Neural crest cell (in vitro differentiated cells): ENCODE measurements at regions not wholly inside any gene's neighbourhood (a gene's known extent, or its start where the extent isn't known, plus 50 kb on each side); places are given as distances from the start of the nearest gene placed in this dataset.

Experiments
- DNase-seq: peaks from one replicate; pipeline ENCODE4 v3.0.0; 2021; ENCODE audit warnings: low read depth, mixed read lengths, low spot score
- H3K27ac Mint-ChIP-seq: one replicate; pipeline ENCODE4 v1.8.0; 2021; ENCODE audit warnings: mild to moderate bottlenecking, mixed read lengths; ENCODE audit not compliant: unreplicated experiment
- H3K27me3 Mint-ChIP-seq: 2 replicates; pipeline ENCODE4 v1.8.0; 2021; ENCODE audit warnings: low read depth, mild to moderate bottlenecking, mixed read lengths
- H3K36me3 Mint-ChIP-seq: 2 replicates; pipeline ENCODE4 v1.8.0; 2021; ENCODE audit warnings: low read depth, mild to moderate bottlenecking, mixed read lengths
- H3K4me1 Mint-ChIP-seq: 2 replicates; pipeline ENCODE4 v1.8.0; 2021; ENCODE audit warnings: mixed read lengths
- H3K4me3 Mint-ChIP-seq: one replicate; pipeline ENCODE4 v1.8.0; 2021; ENCODE audit warnings: mild to moderate bottlenecking, mixed read lengths
- H3K9me3 Mint-ChIP-seq: 2 replicates; pipeline ENCODE4 v1.8.0; 2021; ENCODE audit warnings: mixed read lengths
- TF ChIP-seq, protein P1 (sequence below): fragments of 200-600 bp; sonication (generic); conservative IDR thresholded peaks from 2 replicates; pipeline ENCODE4 v1.5.0; 2021; ENCODE audit warnings: antibody characterized with exemption, mild to moderate bottlenecking

GRCh38 chr1:212518188-212519054, 85.7 kb downstream of the NENF start:
- Mint-ChIP-seq H3K27me3 (no peaks in the 10 kb centered on the region), H3K36me3 (no peaks in the 10 kb centered on the region), H3K4me1 (peaks cover 7% of the 10 kb centered on the region), H3K4me3 (no peak overlapping the region), H3K27ac (no peak overlapping the region), H3K9me3 (no peaks in the 10 kb centered on the region)
- TF ChIP-seq, protein P1, sequence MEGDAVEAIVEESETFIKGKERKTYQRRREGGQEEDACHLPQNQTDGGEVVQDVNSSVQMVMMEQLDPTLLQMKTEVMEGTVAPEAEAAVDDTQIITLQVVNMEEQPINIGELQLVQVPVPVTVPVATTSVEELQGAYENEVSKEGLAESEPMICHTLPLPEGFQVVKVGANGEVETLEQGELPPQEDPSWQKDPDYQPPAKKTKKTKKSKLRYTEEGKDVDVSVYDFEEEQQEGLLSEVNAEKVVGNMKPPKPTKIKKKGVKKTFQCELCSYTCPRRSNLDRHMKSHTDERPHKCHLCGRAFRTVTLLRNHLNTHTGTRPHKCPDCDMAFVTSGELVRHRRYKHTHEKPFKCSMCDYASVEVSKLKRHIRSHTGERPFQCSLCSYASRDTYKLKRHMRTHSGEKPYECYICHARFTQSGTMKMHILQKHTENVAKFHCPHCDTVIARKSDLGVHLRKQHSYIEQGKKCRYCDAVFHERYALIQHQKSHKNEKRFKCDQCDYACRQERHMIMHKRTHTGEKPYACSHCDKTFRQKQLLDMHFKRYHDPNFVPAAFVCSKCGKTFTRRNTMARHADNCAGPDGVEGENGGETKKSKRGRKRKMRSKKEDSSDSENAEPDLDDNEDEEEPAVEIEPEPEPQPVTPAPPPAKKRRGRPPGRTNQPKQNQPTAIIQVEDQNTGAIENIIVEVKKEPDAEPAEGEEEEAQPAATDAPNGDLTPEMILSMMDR, result no peak
- no peak for DNase-seq

DNA sequence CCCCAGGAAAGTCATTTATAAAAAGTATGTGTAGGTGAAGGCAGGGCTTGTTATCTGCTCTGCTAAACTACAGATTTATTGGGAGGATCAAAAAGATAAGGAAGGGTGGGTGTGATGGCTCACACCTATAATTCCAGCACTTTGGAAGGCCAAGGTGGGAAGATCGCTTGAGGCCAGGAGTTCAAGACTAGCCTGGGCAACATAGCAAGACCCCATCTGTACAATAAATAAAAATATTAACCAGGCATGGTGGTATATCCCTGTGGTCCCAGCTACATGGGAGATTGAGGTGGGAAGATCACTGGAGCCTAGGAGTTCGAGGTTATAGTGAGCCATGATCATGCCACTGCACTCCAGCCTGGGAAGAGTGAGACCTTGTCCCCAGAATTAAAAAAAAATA, 86.4 kb downstream of the NENF start:
- TF ChIP-seq, protein P1, result no peak
- Mint-ChIP-seq H3K9me3 (no peaks in the 10 kb centered on the region), H3K27ac (no peak overlapping the region), H3K27me3 (no peaks in the 10 kb centered on the region), H3K4me1 (peaks cover 7% of the 10 kb centered on the region), H3K4me3 (no peak overlapping the region), H3K36me3 (no peaks in the 10 kb centered on the region)
- no peak for DNase-seq

DNA sequence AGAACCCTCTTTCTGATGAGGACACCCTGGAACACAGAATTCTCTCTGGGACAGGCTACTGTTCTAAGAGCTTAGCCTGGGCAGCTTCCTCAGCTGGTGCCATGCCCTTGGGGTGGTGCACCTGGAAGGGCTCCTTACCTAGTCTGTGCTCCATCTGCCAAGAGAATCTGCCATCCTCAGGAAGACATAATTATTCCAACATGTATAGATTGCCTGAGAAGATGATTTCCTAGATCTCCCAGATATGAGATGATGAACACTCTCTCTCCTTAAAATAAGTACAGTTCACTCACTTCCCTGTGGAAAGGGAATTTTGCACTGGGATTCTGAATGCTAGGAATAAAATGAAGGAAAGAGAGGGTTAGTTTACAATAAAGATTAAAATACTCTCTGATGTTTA, 87.6 kb downstream of the NENF start:
- Mint-ChIP-seq H3K27ac (no peak overlapping the region), H3K4me1 (peaks cover 5% of the 10 kb centered on the region), H3K9me3 (no peaks in the 10 kb centered on the region), H3K27me3 (no peaks in the 10 kb centered on the region), H3K4me3 (no peak overlapping the region), H3K36me3 (no peaks in the 10 kb centered on the region)
- no peak for DNase-seq
- TF ChIP-seq, protein P1, result no peak

DNA sequence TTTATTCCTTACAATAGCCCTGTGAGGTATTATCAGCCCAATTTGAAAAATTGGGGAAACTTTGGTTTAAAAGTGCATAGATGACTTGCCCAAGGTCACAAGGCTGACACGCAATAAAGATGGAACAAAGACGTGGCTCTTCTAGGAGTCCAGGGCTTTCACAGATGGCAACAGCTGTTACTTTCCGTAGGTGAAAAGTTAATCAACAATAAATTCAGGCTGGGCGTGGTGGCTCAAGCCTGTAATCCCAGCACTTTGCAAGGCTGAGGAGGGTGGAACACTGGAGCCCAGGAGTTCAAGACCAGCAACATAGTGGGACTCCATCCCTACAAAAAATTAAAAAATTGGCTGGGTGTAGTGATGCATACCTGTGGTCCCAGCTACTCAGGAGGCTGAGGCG, 87.8 kb upstream of the ATF3 start:
- Mint-ChIP-seq H3K9me3 (no peaks in the 10 kb centered on the region), H3K36me3 (no peaks in the 10 kb centered on the region), H3K27me3 (no peaks in the 10 kb centered on the region), H3K4me3 (no peak overlapping the region), H3K4me1 (peaks cover under 1% of the 10 kb centered on the region), H3K27ac (no peak overlapping the region)
- no peak for DNase-seq
- TF ChIP-seq, protein P1, result no peak

GRCh38 chr1:212525479-212526110, 83.0 kb upstream of the ATF3 start:
- Mint-ChIP-seq H3K9me3 (no peaks in the 10 kb centered on the region), H3K27me3 (peaks cover 2% of the 10 kb centered on the region), H3K27ac (no peak overlapping the region), H3K4me3 (no peak overlapping the region), H3K36me3 (no peaks in the 10 kb centered on the region), H3K4me1 (no peaks in the 10 kb centered on the region)
- TF ChIP-seq, protein P1, result no peak
- DNase-seq, result no peak
